VCaP (cell line): ENCODE measurements at regions not wholly inside any gene's neighbourhood (a gene's known extent, or its start where the extent isn't known, plus 50 kb on each side); places are given as distances from the start of the nearest gene placed in this dataset.
A peak's percentile ranks its signal among the peaks of the same experiment; 100 is the strongest.

ENCODE experiments used
- H3K27ac ChIP-seq: fragments of 450-650 bp; 2 replicates; pipeline ENCODE4 v1.5.1; 2017
- TF ChIP-seq, protein P1 (sequence below): fragments of 450-650 bp; conservative IDR thresholded peaks from 2 replicates; pipeline ENCODE4 v1.5.1; 2017; ENCODE audit warnings: mild to moderate bottlenecking, moderate library complexity

DNA sequence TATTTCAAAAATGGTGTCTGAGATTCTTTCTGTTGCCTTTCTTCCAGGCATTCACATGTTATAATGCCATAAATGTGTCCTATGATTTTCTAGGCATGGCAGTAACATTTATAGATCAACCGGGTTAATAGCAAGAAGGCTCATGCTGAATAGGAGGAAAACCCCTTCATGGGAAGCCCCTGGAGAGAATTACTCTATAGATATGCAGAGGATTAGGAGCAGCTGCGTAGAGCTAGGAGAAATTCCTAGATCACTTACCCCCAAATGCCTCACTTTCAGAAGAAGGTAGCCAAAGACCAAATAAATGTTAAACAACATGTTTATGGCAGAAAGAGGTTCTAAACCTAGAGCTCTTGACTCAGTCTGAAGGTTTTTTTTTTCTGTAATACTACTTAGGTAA is 153.4 kb upstream of the CTNNA2 start:
- TF ChIP-seq, protein P1, sequence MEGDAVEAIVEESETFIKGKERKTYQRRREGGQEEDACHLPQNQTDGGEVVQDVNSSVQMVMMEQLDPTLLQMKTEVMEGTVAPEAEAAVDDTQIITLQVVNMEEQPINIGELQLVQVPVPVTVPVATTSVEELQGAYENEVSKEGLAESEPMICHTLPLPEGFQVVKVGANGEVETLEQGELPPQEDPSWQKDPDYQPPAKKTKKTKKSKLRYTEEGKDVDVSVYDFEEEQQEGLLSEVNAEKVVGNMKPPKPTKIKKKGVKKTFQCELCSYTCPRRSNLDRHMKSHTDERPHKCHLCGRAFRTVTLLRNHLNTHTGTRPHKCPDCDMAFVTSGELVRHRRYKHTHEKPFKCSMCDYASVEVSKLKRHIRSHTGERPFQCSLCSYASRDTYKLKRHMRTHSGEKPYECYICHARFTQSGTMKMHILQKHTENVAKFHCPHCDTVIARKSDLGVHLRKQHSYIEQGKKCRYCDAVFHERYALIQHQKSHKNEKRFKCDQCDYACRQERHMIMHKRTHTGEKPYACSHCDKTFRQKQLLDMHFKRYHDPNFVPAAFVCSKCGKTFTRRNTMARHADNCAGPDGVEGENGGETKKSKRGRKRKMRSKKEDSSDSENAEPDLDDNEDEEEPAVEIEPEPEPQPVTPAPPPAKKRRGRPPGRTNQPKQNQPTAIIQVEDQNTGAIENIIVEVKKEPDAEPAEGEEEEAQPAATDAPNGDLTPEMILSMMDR: no peak
- H3K27ac ChIP-seq: no peak overlapping the region

DNA sequence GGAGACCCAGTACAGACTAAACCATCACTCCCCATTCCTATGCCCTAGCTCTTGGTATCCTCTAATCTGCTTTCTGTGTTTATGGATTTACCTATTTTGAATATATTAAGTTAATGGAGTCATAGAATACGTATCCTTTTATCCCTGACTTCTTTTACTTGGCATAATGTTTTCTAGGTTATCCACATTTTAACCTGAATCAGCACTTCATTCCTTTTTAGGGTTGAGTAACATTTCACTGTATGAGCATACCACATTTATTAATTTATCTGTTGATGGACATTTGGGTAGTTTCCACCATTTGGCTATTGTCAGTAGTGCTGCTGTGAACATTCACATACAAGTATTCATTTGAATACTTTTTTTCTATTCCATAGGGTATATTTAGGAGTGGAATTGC is 157.3 kb upstream of the CTNNA2 start:
- no peak overlapping the region for H3K27ac ChIP-seq
- TF ChIP-seq, protein P1: no peak

DNA sequence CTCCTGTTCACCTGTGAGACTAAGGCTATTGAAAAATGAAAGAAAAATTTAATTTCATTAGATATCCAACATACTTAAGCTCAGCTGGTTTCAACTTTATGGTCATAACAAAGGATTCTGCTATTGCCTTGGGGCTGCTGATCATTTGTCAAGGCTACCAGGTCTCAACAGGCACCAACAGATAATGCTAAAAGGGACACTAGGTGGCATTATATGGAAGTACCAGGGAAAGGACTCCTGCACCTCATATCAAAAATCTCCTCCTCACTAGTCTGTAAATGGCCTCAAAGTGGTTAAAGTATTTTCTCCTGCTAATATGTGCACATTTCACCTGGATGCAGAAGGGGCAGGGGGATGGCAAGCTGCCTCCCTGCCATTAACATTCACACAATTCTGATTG is 167.9 kb upstream of the REG3A start:
- TF ChIP-seq, protein P1: peak; percentile 59
- H3K27ac ChIP-seq: no peak overlapping the region

GRCh38 chr2:79320871-79321270 is 161.3 kb upstream of the REG3A start:
- H3K27ac ChIP-seq: no peak overlapping the region
- TF ChIP-seq, protein P1: no peak

DNA sequence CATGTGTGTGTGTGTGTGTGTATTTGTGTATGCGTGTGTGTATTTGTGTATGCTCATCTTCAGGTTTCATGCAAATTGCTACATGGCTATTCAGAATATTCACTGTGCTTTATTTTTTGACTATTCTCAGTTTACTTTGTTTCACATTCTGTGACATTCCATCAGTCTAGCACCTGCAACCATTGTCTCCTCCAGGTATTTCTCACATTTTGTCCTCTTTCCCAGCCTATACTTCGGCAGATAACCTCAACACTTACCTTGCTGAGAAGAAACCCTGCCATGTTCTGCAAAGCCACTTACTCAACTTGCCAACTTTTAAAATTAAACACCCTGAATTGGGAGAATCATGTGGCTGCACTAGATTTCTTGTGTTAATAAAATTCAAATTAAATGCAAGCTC is 135.4 kb upstream of the REG3A start:
- H3K27ac ChIP-seq: no peak overlapping the region
- TF ChIP-seq, protein P1: no peak

- H3K27ac ChIP-seq: no peak overlapping the region
- TF ChIP-seq, protein P1: no peak
Observed at GRCh38 chr2:79292958-79293315, 133.4 kb upstream of the REG3A start.

GRCh38 chr2:79292239-79292957 is 132.8 kb upstream of the REG3A start:
- H3K27ac ChIP-seq: no peak overlapping the region
- TF ChIP-seq, protein P1: no peak
